ENCODE measurements at regions not wholly inside any gene's neighbourhood (a gene's known extent, or its start where the extent isn't known, plus 50 kb on each side); places are given as distances from the start of the nearest gene placed in this dataset.

DNA sequence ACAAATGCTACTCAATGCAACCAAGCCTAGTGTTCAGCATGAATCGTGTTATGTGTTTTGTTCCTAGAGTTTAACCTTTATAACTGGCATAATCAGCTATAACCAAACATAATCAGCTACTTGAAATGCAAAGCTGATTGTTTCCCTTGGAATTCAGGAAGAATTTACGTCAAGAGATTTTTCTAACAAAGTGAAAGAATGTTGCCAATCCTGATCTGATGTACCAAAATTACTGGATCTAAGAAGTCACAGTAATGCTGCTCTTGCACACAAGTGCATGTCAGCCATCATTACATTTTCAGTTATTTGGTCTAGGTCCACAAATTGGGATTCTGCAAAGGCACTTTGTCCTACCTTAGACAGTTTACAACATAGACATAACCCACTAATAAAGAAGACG lies 662.3 kb upstream of the SEMA6A start:
- H3K4me3 ChIP-seq (replicated peaks; ENCODE audit: low read depth, low read length) = no peak overlapping the region
- no peak for DNase-seq (ENCODE audit: low read depth)
- TF ChIP-seq, protein P1, sequence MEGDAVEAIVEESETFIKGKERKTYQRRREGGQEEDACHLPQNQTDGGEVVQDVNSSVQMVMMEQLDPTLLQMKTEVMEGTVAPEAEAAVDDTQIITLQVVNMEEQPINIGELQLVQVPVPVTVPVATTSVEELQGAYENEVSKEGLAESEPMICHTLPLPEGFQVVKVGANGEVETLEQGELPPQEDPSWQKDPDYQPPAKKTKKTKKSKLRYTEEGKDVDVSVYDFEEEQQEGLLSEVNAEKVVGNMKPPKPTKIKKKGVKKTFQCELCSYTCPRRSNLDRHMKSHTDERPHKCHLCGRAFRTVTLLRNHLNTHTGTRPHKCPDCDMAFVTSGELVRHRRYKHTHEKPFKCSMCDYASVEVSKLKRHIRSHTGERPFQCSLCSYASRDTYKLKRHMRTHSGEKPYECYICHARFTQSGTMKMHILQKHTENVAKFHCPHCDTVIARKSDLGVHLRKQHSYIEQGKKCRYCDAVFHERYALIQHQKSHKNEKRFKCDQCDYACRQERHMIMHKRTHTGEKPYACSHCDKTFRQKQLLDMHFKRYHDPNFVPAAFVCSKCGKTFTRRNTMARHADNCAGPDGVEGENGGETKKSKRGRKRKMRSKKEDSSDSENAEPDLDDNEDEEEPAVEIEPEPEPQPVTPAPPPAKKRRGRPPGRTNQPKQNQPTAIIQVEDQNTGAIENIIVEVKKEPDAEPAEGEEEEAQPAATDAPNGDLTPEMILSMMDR (IDR thresholded peaks at IDR 0.05; ENCODE audit: low read length, missing control alignments) = no peak

DNA sequence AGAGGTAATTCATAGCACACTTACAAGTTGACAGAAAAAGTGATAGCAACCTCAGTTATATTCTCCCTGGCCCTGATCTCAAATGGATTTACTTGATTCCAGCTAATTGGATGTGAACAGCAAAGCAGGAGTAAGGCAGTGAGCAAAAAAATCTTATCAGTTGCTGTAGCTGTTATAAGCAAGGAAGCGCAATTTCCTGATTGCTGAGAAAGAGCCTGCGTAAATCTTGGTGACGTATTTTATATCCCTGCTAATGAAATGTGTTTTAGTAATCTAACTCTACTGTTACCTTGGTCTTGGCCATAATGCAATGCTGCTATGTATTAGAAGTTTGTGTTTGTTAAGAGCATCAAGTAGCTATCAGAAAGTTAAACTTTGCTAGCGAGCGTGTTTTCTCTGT lies 661.2 kb upstream of the SEMA6A start:
- TF ChIP-seq, protein P1 (IDR thresholded peaks at IDR 0.05; ENCODE audit: low read length, missing control alignments) = no peak
- no peak overlapping the region for H3K4me3 ChIP-seq (replicated peaks; ENCODE audit: low read depth, low read length)
- DNase-seq (ENCODE audit: low read depth) = peak; percentile 1

DNA sequence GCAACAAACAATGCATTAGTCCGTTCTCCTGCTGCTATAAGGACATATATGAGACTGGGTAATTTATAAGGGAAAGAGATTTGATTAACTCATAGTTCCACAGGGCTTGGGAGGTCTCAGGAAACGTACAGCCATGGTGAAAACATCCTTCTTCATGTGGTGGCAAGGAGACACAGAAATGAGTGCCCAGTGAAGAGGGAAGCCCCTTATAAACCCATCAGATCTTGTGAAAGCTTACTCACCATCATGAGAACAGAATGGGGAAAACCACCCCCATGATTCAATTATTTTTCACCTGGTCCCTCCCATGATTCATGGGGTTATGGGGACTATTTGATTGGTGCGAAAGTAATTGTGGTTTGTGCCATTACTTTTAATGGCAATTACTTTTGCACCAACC lies 655.8 kb upstream of the SEMA6A start:
- no peak for DNase-seq (ENCODE audit: low read depth)
- no peak overlapping the region for H3K4me3 ChIP-seq (replicated peaks; ENCODE audit: low read depth, low read length)
- TF ChIP-seq, protein P1 (IDR thresholded peaks at IDR 0.05; ENCODE audit: low read length, missing control alignments) = no peak

DNA sequence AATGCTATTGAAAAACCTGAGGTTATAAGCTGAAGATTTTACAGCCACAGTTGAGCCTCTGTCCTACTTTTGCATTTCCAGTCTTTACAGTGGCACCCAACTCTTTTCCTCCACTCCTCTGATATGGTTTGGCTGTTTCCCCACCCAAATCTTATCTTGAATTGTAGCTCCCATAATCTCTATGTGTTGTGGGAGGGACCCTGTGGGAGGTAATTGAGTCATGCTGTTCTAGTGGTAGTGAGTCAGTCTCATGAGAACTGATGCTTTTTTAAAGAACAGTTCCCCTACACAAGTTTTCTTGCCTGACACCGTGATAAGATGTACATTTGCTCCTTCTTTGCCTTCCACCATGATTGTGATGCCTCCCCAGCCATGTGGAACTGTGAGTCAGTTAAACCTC lies 646.1 kb upstream of the SEMA6A start:
- DNase-seq (ENCODE audit: low read depth) = peak; percentile 35
- no peak overlapping the region for H3K4me3 ChIP-seq (replicated peaks; ENCODE audit: low read depth, low read length)
- TF ChIP-seq, protein P1 (IDR thresholded peaks at IDR 0.05; ENCODE audit: low read length, missing control alignments) = no peak

DNA sequence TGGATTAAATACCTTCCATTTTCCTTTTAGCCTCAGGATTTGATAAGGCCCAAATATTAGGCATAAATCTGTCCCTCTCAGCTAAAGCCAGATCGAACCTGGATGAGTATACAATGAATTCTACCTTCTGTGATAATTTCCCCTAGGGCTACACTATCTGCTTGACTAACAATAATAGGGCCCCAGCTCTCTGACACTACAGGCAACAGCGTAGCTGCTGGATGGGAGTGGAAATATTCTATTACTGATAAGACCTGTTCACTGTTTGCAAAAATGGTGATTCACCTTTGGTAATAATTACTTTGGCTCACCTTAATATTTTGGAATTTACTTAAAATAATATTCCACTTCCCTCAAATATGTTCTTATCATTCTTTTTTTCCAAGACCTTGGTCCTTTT lies 644.2 kb upstream of the SEMA6A start:
- TF ChIP-seq, protein P1 (IDR thresholded peaks at IDR 0.05; ENCODE audit: low read length, missing control alignments) = no peak
- no peak for DNase-seq (ENCODE audit: low read depth)
- H3K4me3 ChIP-seq (replicated peaks; ENCODE audit: low read depth, low read length) = no peak overlapping the region

DNA sequence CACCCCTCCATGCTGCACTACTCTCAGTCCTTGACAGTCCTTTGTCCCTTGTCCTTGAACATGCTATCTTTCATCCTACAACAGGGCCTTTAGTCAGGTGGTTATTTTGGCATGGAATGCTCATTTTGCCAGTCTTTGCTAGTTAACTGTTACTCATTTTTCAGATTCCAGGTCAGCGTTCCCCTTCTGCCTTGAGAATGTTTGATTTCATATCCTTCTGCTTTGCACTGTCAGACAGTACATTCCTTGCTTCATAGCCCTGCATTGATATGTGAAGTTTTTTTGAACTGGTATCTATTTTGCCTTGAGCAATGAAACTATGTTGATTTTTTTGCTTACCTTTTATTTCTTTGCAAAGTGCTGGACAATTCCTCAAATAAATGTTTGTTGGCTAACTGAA lies 638.2 kb upstream of the SEMA6A start:
- TF ChIP-seq, protein P1 (IDR thresholded peaks at IDR 0.05; ENCODE audit: low read length, missing control alignments) = no peak
- no peak for DNase-seq (ENCODE audit: low read depth)
- H3K4me3 ChIP-seq (replicated peaks; ENCODE audit: low read depth, low read length) = no peak overlapping the region

DNA sequence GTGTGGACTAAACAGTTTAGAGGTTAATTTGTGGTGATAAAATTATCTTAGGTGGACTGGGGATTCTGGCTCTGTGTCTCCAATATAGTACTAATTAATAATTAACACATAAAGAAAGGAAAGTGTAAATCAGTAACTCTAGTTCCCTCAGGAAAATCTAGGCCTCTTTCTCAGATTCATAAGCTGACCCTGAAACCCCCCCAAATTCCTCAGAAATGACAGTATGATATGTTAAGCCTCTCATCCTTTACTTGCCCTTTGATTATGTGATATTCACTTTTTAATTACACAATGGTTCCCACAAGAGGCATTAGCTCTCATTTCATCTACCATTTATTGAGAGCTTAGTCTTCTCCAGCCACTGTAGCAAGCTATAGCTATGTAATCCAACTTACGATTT lies 636.2 kb upstream of the SEMA6A start:
- H3K4me3 ChIP-seq (replicated peaks; ENCODE audit: low read depth, low read length) = no peak overlapping the region
- DNase-seq (ENCODE audit: low read depth) = no peak
- TF ChIP-seq, protein P1 (IDR thresholded peaks at IDR 0.05; ENCODE audit: low read length, missing control alignments) = no peak
